GM12864 (cell line): ENCODE measurements at regions not wholly inside any gene's neighbourhood (a gene's known extent, or its start where the extent isn't known, plus 50 kb on each side); places are given as distances from the start of the nearest gene placed in this dataset.

Experiments
- DNase-seq: peaks from one replicate; pipeline ENCODE4 v3.0.0-alpha.2; 2011; ENCODE audit warnings: low read depth
- H3K4me3 ChIP-seq: 2 replicates; pipeline ENCODE4 v1.5.1; 2011; ENCODE audit warnings: mild to moderate bottlenecking, low read depth, low read length, control low read depth
- TF ChIP-seq, protein P1 (sequence below): IDR thresholded peaks from 2 replicates; pipeline ENCODE4 v1.5.1; 2011; ENCODE audit warnings: low read depth, mild to moderate bottlenecking, moderate library complexity, low read length, control low read depth, inconsistent platforms; ENCODE audit errors: missing control alignments

- DNase-seq: no peak
These were observed 106.2 kb upstream of the CACNA2D1 start for GRCh38 chr7:82549616-82550285.

GRCh38 chr7:82548141-82548688 lies 104.6 kb upstream of the CACNA2D1 start:
- no peak overlapping the region for H3K4me3 ChIP-seq
- TF ChIP-seq, protein P1, sequence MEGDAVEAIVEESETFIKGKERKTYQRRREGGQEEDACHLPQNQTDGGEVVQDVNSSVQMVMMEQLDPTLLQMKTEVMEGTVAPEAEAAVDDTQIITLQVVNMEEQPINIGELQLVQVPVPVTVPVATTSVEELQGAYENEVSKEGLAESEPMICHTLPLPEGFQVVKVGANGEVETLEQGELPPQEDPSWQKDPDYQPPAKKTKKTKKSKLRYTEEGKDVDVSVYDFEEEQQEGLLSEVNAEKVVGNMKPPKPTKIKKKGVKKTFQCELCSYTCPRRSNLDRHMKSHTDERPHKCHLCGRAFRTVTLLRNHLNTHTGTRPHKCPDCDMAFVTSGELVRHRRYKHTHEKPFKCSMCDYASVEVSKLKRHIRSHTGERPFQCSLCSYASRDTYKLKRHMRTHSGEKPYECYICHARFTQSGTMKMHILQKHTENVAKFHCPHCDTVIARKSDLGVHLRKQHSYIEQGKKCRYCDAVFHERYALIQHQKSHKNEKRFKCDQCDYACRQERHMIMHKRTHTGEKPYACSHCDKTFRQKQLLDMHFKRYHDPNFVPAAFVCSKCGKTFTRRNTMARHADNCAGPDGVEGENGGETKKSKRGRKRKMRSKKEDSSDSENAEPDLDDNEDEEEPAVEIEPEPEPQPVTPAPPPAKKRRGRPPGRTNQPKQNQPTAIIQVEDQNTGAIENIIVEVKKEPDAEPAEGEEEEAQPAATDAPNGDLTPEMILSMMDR: no peak
- DNase-seq: no peak

More at GRCh38 chr7:82549616-82550285, 106.2 kb upstream of the CACNA2D1 start:
- TF ChIP-seq, protein P1: no peak
- no peak overlapping the region for H3K4me3 ChIP-seq

DNA sequence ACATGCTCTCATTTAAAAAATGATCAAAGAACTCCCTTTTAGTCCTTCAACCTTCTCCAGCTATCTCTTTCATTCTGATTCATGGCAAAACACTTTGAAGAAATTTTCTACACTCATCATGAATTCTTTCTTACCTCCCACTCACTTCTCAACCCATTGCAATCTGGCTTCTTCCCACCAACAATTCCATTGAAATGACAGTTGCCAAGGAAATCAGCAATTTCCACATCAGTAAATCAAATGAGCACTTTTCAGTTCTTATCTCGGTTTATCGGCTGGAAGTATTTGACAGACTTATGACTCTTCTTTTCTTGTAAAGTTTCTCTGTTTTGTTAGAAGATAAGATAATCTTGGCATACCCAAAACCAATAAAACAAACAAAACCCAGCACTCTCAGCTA lies 99.1 kb upstream of the CACNA2D1 start:
- TF ChIP-seq, protein P1: no peak
- no peak for DNase-seq
- no peak overlapping the region for H3K4me3 ChIP-seq

DNA sequence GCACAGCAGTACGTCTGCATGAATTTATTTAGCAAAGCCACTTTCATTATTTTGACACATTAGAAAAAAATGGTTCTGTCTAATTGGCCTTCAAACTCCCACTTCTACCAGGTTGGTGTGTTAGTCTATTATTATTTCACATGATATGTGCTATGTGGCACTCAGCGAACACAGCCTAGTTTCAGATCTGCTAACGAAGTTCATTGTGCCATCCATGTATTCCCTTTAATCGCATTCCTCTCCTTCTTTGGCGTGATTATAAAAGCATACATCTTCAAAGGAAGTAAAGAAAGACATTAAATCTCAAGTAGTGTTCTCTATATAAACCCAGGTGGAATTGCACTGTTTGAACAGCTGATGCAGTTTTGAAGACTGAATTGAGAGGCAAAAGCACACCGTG lies 96.4 kb upstream of the CACNA2D1 start:
- TF ChIP-seq, protein P1: no peak
- H3K4me3 ChIP-seq: no peak overlapping the region
- DNase-seq: no peak

GRCh38 chr7:82534684-82535083 lies 91.1 kb upstream of the CACNA2D1 start:
- DNase-seq: no peak
- TF ChIP-seq, protein P1: no peak
- no peak overlapping the region for H3K4me3 ChIP-seq

DNA sequence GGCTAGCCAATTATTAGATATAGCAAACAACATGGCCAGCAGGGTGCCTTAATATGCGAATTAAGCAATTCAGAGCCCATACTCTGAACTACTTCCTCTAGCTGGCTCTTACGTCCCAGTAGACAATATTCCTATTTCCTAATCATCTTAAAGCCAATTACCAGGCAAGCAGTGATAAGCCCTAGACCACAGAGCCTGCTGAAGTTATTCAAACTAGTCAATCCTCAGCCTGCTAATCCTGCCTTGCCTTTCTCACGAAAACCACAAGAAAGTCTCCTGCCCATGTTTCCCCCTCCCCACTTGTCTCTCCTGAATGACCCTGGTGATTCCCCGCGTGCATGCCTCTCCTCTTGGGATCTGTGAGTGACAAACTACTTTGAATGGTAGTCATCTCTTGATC lies 86.8 kb upstream of the CACNA2D1 start:
- DNase-seq: no peak
- H3K4me3 ChIP-seq: no peak overlapping the region
- TF ChIP-seq, protein P1: no peak
